ENCODE measurements at regions not wholly inside any gene's neighbourhood (a gene's known extent, or its start where the extent isn't known, plus 50 kb on each side); places are given as distances from the start of the nearest gene placed in this dataset.

- DNase-seq = no peak
Observed at GRCh38 chr15:100821327-100821726, 58.3 kb upstream of the ALDH1A3 start.

- DNase-seq = no peak
Observed at GRCh38 chr15:100824211-100824610, 55.4 kb upstream of the ALDH1A3 start.

GRCh38 chr15:100829457-100829856 lies 50.2 kb upstream of the ALDH1A3 start:
- no peak for DNase-seq
